NCI-H146 treated with DMSO at 0.1 percent for 48 hours (cell line): ENCODE measurements at regions not wholly inside any gene's neighbourhood (a gene's known extent, or its start where the extent isn't known, plus 50 kb on each side); places are given as distances from the start of the nearest gene placed in this dataset.

Source experiments
- DNase-seq: peaks from one replicate; lab custom pipeline; 2025; ENCODE audit not compliant: unreplicated experiment; lab: John Stamatoyannopoulos, UW

- DNase-seq, result no peak
These were observed 155.0 kb upstream of the GPR149 start for GRCh38 chr3:154584974-154585373.

- DNase-seq, result no peak
These were observed 154.1 kb upstream of the GPR149 start for GRCh38 chr3:154584041-154584440.

DNA sequence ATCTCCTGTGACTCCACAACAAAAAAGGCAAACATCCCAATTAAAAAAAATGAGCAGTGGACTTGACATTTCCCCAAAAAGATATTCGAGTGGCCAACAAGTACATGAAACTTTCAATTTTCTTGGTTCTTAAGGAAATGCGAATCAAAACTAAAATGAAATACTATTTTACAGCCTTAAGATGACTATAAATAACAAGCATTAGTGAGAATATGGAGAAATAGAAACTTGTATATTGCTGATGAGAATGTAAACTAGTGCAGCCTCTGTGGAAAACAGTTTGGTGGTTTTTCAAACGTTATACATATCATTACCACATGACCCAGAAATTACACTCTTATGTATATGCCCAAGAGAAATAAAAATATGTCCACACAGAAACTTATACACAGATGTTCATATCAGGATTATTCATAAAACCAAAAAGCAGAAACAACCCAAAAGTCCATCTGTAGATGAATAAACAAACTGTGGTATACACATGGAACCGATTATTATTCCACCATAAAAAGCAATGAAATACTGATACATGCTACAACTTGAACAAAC lies 153.2 kb upstream of the GPR149 start:
- no peak for DNase-seq

DNA sequence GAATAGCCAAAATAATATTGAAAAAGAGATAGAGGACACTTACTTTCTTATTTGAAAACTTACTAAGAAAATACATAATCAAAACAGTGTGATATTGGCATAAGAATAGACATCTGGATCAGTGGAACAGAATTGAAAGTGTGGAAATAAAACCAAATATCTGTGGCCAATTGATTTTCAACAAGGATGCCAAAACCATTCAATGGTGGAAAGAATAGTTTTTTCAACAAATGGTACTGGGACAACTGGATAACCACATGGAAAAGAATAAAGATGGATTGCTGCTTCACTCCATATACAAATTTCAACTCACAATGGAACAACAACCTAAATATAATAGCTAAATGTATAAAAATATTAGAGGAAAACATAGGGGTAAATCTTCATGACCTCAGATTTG lies 152.5 kb upstream of the GPR149 start:
- no peak for DNase-seq

GRCh38 chr3:154571553-154572226 lies 141.7 kb upstream of the GPR149 start:
- no peak for DNase-seq

GRCh38 chr3:154568064-154568463 lies 138.1 kb upstream of the GPR149 start:
- no peak for DNase-seq

- DNase-seq, result no peak
These were observed 129.6 kb upstream of the GPR149 start for GRCh38 chr3:154559623-154560022.

- no peak for DNase-seq
These were observed 122.3 kb upstream of the GPR149 start for GRCh38 chr3:154552338-154552737.

DNA sequence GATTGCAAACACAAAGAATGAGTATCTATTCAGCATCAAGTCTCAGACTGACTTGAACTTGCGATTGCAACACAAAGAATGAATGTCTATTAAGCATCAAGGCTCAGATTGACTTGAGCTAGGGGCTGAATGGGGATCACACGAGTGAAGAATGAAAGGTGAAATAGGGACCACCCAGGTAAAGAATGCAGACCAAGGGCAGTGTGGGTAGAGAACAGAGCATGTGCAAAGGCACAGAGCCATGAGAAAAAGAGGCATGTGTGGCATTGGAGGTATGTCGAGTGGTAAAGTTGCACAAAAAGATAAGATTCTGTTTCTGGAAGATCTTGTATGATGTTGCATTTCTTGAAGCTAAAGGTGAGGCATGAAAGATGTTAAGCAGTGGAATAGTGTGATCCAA lies 119.4 kb upstream of the GPR149 start:
- DNase-seq, result no peak

GRCh38 chr3:154548341-154548740 lies 118.4 kb upstream of the GPR149 start:
- no peak for DNase-seq

DNA sequence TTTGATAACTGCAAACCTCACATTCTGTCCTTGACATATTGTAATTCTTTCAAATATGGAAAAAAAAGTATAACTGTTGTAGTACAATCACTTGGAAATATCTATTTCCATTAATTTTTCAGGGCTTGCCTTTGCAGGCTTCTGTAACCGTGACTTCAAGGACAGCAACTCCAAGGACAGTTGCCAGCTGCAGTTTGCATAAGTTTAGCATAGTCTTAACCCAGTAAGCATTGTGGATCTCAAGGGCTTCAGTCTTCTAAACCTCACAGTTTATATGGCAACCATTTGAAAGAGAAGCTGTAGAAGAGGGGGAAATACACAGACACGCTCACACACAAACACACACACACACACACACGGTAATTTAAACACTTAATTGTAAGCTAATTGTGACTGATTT lies 112.8 kb upstream of the GPR149 start:
- DNase-seq, result no peak

GRCh38 chr3:154540950-154541604 lies 111.1 kb upstream of the GPR149 start:
- DNase-seq, result no peak

- DNase-seq, result no peak
These were observed 108.8 kb upstream of the GPR149 start for GRCh38 chr3:154538566-154539360.

DNA sequence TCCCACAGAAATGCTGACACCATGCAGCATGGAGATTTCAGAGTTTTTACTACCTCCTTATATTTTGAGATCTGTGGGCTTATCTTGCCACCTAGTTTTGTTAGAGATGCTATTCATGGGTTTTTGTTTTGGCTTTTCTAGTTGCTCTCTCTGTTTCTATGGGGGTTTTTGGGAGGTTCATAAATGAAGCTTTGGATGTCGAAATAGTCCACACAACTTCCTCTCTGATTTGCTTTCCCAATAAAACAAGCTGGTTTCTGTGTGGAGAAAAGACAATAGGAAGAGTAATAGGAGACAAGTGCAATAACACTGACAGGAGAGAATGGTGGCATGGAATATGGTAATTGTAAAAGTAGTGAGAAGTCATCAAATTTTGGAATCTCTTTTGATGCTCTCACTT lies 106.8 kb upstream of the GPR149 start:
- no peak for DNase-seq

- DNase-seq, result no peak
These were observed 92.1 kb upstream of the GPR149 start for GRCh38 chr3:154522036-154522602.

DNA sequence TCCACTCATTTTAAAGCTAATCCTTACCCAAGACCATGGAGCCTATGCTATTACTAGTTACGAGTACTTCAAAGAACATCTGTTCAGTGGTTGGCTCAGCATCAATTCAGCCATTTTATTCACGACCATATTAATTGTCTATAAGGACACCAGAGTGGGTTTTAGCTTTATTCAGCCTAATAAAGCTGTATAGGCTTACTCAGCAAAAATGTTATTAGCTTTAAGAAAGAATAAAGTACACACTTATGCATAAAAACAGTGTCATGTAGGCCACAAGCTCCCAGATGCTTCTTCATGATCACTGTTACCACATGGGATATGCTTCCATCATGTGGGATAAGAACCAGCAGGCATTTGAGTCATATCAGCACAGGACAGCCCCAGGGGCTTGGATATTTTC lies 87.4 kb upstream of the GPR149 start:
- no peak for DNase-seq

GRCh38 chr3:154515921-154516320 lies 85.9 kb upstream of the GPR149 start:
- no peak for DNase-seq

DNA sequence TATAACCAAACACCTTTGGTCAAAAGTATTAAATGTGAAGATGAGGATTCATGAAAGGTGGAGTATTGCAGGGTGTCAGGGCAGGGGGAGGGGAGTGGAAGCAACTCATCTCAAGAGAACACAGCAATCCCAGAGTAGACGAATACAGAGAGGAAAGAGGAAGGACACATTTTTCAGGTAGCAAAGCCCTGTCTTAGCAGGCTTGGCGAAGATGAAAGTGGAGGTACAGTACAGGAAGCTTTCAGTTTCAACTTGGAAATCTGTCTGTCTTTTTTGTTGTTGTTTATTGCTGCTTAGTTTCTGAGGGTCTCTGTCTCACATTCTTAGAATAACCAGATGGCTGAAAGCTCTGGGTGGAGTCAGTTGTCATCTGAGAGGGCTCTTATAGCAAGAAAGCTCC lies 80.8 kb upstream of the GPR149 start:
- no peak for DNase-seq

DNA sequence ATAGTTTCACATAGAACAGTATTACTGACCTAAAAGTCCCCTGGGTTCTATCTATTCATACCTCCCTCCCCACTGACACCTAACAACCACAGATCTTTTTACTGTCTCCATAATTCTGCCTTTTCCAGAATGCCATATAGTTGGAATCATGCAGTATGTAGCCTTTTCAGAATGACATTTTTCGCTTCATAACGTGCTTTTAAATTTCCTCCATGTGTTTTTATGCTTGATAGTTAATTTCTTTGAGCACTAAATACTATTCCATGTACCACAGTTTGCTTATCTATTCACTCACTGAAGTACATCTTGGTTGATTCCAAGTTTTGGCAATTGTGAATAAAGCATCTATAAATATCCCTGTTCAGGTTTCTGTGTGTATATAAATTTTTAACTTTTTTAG lies 77.7 kb upstream of the GPR149 start:
- DNase-seq, result no peak

DNA sequence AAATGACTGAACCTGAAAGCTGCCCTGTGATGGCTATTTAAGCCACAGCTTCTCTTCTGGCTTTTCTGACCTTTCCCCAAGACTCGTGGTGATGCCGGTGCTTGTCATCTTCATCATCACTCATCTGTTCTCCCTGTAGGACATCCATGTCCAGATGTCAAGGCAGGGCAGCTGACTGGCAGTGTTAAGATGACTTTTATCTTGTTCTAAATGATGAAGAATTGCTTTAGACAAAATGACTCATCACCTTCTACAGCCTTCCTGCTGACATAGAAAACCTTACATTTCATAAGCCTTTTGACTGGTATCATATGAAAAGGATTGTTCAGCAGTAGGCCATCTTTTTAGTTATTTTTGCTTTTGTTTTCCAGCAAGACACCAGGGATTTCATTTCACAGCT lies 67.0 kb upstream of the GPR149 start:
- DNase-seq, result no peak

DNA sequence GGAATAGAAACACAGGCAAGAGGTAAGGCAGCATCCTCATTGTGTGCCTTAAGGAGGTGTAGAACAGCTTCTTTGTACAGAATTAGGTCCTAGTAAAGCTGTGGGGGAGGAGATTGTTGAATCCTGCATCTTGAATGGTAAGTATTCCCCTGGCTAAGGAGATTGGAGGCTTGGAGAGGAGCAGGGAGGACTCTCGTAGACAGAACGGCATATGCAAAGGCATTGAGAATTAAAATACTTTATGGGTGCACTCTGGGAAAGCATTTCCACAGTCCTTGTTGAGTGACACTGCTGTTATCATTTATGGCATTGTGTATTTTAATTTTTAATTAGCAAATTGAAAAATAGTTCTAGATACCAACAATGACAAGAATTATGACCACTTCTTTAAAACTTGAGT lies 66.5 kb upstream of the GPR149 start:
- DNase-seq, result no peak

GRCh38 chr3:154486949-154487348 lies 57.0 kb upstream of the GPR149 start:
- no peak for DNase-seq
